OCI-LY7 (cell line): ENCODE measurements at regions not wholly inside any gene's neighbourhood (a gene's known extent, or its start where the extent isn't known, plus 50 kb on each side); places are given as distances from the start of the nearest gene placed in this dataset.

Experiments
- BruUV-seq: library from RNA; stranded (reverse); fragments of 400-500 nt; replicated peaks from 2 replicates; lab custom pipeline; 2021; lab: Mats Ljungman, UMichigan
- CTCF ChIA-PET: fragments of 300-600 bp; sonication (Branson Sonifier 250); formaldehyde crosslinking; loops from one replicate; lab custom pipeline; 2022; ENCODE audit warnings: antibody characterized with exemption; ENCODE audit not compliant: unreplicated experiment; lab: Charles Lee
- POLR2A ChIA-PET: fragments of 300-600 bp; sonication (Branson Sonifier 250); formaldehyde crosslinking; loops from one replicate; lab custom pipeline; 2022; ENCODE audit warnings: antibody characterized with exemption; lab: Charles Lee
- DNase-seq: peaks from one replicate; pipeline ENCODE4 v3.0.0-alpha.2; 2015; ENCODE audit warnings: low spot score
- H2AFZ ChIP-seq: fragments of 200-600 bp; sonication (generic), shearing (Covaris generic); 2 replicates; pipeline ENCODE4 v1.6.1; 2014; ENCODE audit warnings: mild to moderate bottlenecking, antibody characterized with exemption, low read length, moderate library complexity
- H3K27ac ChIP-seq: fragments of 200-600 bp; sonication (generic); 2 replicates; pipeline ENCODE4 v1.5.1; 2014; ENCODE audit warnings: mixed run types, low read depth, mild to moderate bottlenecking, moderate library complexity, low read length, inconsistent platforms; ENCODE audit not compliant: poor library complexity, severe bottlenecking
- H3K36me3 ChIP-seq: fragments of 200-600 bp; sonication (generic); 2 replicates; pipeline ENCODE4 v1.6.1; 2014; ENCODE audit warnings: mild to moderate bottlenecking, antibody characterized with exemption, low read length, moderate library complexity, mixed read lengths; ENCODE audit not compliant: insufficient read depth
- H3K4me1 ChIP-seq: fragments of 200-600 bp; sonication (generic); 2 replicates; pipeline ENCODE4 v1.5.1; 2014; ENCODE audit warnings: mild to moderate bottlenecking, low read length; ENCODE audit not compliant: insufficient read depth, poor library complexity, severe bottlenecking
- H3K4me2 ChIP-seq: fragments of 200-600 bp; sonication (generic); 2 replicates; pipeline ENCODE4 v1.6.1; 2014; ENCODE audit warnings: mild to moderate bottlenecking, low read length
- H3K4me3 ChIP-seq: fragments of 200-600 bp; sonication (generic); 2 replicates; pipeline ENCODE4 v1.5.1; 2014; ENCODE audit warnings: mild to moderate bottlenecking, low read depth, low read length; ENCODE audit not compliant: poor library complexity, severe bottlenecking
- H3K79me2 ChIP-seq: fragments of 200-600 bp; sonication (generic); 2 replicates; pipeline ENCODE4 v1.6.1; 2016; ENCODE audit warnings: low read depth, mild to moderate bottlenecking, low read length, moderate library complexity, mixed read lengths; ENCODE audit not compliant: insufficient read depth
- H3K9me2 ChIP-seq: fragments of 200-600 bp; sonication (generic); 2 replicates; pipeline ENCODE4 v1.6.1; 2016; ENCODE audit warnings: mild to moderate bottlenecking, low read length, mixed read lengths; ENCODE audit not compliant: insufficient read depth
- H3K9me3 ChIP-seq: fragments of 200-600 bp; sonication (generic); 2 replicates; pipeline ENCODE4 v1.6.1; 2014; ENCODE audit warnings: mild to moderate bottlenecking, mixed run types, low read length, mixed read lengths
- H4K20me1 ChIP-seq: fragments of 200-600 bp; sonication (generic); 2 replicates; pipeline ENCODE4 v1.6.1; 2014; ENCODE audit warnings: mild to moderate bottlenecking, antibody characterized with exemption, low read length, moderate library complexity, mixed read lengths; ENCODE audit not compliant: insufficient read depth
- EZH2phosphoT487 ChIP-seq: fragments of 200-600 bp; sonication (generic); IDR thresholded peaks from 2 replicates; pipeline ENCODE4 v1.6.1; 2018; ENCODE audit warnings: low read depth, borderline replicate concordance, mild to moderate bottlenecking, mixed run types, antibody characterized with exemption, low read length, moderate library complexity, mixed read lengths
- intact Hi-C: fragments of 100-400 bp; cut with micrococcal nuclease; formaldehyde crosslinking; loops from one replicate; pipeline ENCODE4 v1.10.0; 2022; ENCODE audit not compliant: unreplicated experiment
- TF ChIP-seq, protein P1 (sequence below): fragments of 200-600 bp; sonication (generic); conservative IDR thresholded peaks from 2 replicates; pipeline ENCODE4 v1.5.1; 2014; ENCODE audit warnings: mild to moderate bottlenecking, antibody characterized with exemption, low read length, moderate library complexity, mixed read lengths

GRCh38 chr13:63578796-63579195 is 2163.1 kb upstream of the PCDH20 start:
- Histone ChIP-seq H3K4me3 (no peak overlapping the region), H3K79me2 (no peaks in the 10 kb centered on the region), H3K9me2 (no peaks in the 10 kb centered on the region), H3K27ac (no peak overlapping the region), H3K36me3 (no peaks in the 10 kb centered on the region), H3K4me2 (no peak overlapping the region), H3K4me1 (no peaks in the 10 kb centered on the region), H2AFZ (no peak overlapping the region), H3K9me3 (no peaks in the 10 kb centered on the region), H4K20me1 (no peaks in the 10 kb centered on the region)
- TF ChIP-seq EZH2phosphoT487: no peak
- TF ChIP-seq, protein P1, sequence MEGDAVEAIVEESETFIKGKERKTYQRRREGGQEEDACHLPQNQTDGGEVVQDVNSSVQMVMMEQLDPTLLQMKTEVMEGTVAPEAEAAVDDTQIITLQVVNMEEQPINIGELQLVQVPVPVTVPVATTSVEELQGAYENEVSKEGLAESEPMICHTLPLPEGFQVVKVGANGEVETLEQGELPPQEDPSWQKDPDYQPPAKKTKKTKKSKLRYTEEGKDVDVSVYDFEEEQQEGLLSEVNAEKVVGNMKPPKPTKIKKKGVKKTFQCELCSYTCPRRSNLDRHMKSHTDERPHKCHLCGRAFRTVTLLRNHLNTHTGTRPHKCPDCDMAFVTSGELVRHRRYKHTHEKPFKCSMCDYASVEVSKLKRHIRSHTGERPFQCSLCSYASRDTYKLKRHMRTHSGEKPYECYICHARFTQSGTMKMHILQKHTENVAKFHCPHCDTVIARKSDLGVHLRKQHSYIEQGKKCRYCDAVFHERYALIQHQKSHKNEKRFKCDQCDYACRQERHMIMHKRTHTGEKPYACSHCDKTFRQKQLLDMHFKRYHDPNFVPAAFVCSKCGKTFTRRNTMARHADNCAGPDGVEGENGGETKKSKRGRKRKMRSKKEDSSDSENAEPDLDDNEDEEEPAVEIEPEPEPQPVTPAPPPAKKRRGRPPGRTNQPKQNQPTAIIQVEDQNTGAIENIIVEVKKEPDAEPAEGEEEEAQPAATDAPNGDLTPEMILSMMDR: no peak
- no TSS peak for BruUV-seq
- DNase-seq: no peak
- CTCF ChIA-PET: no interaction called here
- intact Hi-C loops: no loop called here
- POLR2A ChIA-PET: no interaction called here

DNA sequence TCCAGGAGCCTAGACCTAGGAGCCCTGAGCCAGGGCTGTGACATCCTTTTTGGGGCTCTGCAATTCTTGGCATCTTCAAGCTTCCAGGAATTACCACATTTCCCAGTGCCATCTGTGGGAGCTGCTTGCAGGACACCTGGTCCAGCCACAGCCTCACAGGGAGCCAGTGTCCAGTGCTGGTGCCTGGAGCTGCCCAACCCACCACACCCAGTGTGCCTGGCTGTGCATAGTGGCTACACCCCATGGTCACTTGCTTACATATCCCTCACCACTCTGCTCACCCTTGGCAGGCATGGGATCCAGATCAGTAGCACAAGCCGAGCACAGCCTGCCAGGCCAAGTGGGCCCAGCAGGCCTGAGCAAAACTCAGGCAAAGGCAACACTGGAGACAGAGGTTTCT is 2151.4 kb upstream of the PCDH20 start:
- POLR2A ChIA-PET: no interaction called here
- Histone ChIP-seq H3K79me2 (no peaks in the 10 kb centered on the region), H3K4me1 (no peaks in the 10 kb centered on the region), H3K9me2 (no peaks in the 10 kb centered on the region), H3K36me3 (no peaks in the 10 kb centered on the region), H2AFZ (no peak overlapping the region), H4K20me1 (no peaks in the 10 kb centered on the region), H3K9me3 (no peaks in the 10 kb centered on the region), H3K4me2 (no peak overlapping the region), H3K4me3 (no peak overlapping the region), H3K27ac (no peak overlapping the region)
- intact Hi-C loops: no loop called here
- no peak for DNase-seq
- CTCF ChIA-PET: no interaction called here
- no TSS peak for BruUV-seq
- no peak for TF ChIP-seq EZH2phosphoT487
- TF ChIP-seq, protein P1: no peak

- no TSS peak for BruUV-seq
- CTCF ChIA-PET: no interaction called here
- H3K4me2 ChIP-seq: no peak overlapping the region
These were observed 2138.5 kb upstream of the PCDH20 start for GRCh38 chr13:63554157-63554556.

More at GRCh38 chr13:63554157-63554556, 2138.5 kb upstream of the PCDH20 start:
- no peaks in the 10 kb centered on the region for H4K20me1 ChIP-seq
- no peak for DNase-seq
- no peaks in the 10 kb centered on the region for H3K36me3 ChIP-seq
- intact Hi-C loops: no loop called here
- no peaks in the 10 kb centered on the region for H3K9me2 ChIP-seq
- no peak overlapping the region for H3K4me3 ChIP-seq
- no peaks in the 10 kb centered on the region for H3K9me3 ChIP-seq
- no peak for TF ChIP-seq EZH2phosphoT487
- TF ChIP-seq, protein P1: no peak
- no peaks in the 10 kb centered on the region for H3K4me1 ChIP-seq
- POLR2A ChIA-PET: no interaction called here
- H2AFZ ChIP-seq: no peak overlapping the region
- no peak overlapping the region for H3K27ac ChIP-seq
- H3K79me2 ChIP-seq: no peaks in the 10 kb centered on the region
